HS-27A (cell line): ENCODE measurements at regions not wholly inside any gene's neighbourhood (a gene's known extent, or its start where the extent isn't known, plus 50 kb on each side); places are given as distances from the start of the nearest gene placed in this dataset.
"Not testable (repeated sequence)": the region's sequence is repeated elsewhere in the genome, so short reads cannot be mapped to it uniquely, and the experiment has no call there.

Source experiments
- DNase-seq: peaks from one replicate; pipeline ENCODE4 v3.0.0-alpha.2; 2012; ENCODE audit warnings: low read depth, missing footprints

- no peak for DNase-seq
Observed at GRCh38 chr14:80291101-80291500, 79.8 kb upstream of the DIO2 start.

GRCh38 chr14:80286744-80287143 is 75.4 kb upstream of the DIO2 start:
- DNase-seq = not testable (repeated sequence)

- no peak for DNase-seq
Observed at GRCh38 chr14:80278293-80279023, 67.2 kb upstream of the DIO2 start.

GRCh38 chr14:80275208-80275850 is 64.0 kb upstream of the DIO2 start:
- DNase-seq = no peak

- DNase-seq = not testable (repeated sequence)
Observed at GRCh38 chr14:80274310-80274709, 63.0 kb upstream of the DIO2 start.

- no peak for DNase-seq
Observed at GRCh38 chr14:80271389-80271788, 60.1 kb upstream of the DIO2 start.

GRCh38 chr14:80269353-80269925 is 58.1 kb upstream of the DIO2 start:
- DNase-seq = no peak

- no peak for DNase-seq
Observed at GRCh38 chr14:80266930-80267329, 55.6 kb upstream of the DIO2 start.

- no peak for DNase-seq
Observed at GRCh38 chr14:80264702-80265101, 53.4 kb upstream of the DIO2 start.
